Endodermal cell (in vitro differentiated cells): ENCODE measurements at regions not wholly inside any gene's neighbourhood (a gene's known extent, or its start where the extent isn't known, plus 50 kb on each side); places are given as distances from the start of the nearest gene placed in this dataset.

Experiments used
- DNase-seq: peaks from one replicate; pipeline ENCODE4 v3.0.0-alpha.2; 2017
- H3K27ac ChIP-seq: 2 replicates; pipeline ENCODE4 v1.5.1; 2013; ENCODE audit warnings: mild to moderate bottlenecking, low read depth, low read length, moderate library complexity
- H3K27me3 ChIP-seq: 2 replicates; pipeline ENCODE4 v1.6.1; 2013; ENCODE audit warnings: mild to moderate bottlenecking, low read length, moderate library complexity; ENCODE audit not compliant: insufficient read depth, control insufficient read depth, poor library complexity, severe bottlenecking
- H3K36me3 ChIP-seq: 2 replicates; pipeline ENCODE4 v1.7.0; 2013; ENCODE audit warnings: mild to moderate bottlenecking, low read length, moderate library complexity; ENCODE audit not compliant: control insufficient read depth, insufficient read depth
- H3K4me1 ChIP-seq: one replicate; pipeline ENCODE4 v1.7.0; 2013; ENCODE audit warnings: low read length; ENCODE audit not compliant: control insufficient read depth, insufficient read depth
- H3K4me3 ChIP-seq: 2 replicates; pipeline ENCODE4 v1.5.1; 2013; ENCODE audit warnings: mild to moderate bottlenecking, low read length, moderate library complexity
- H3K9ac ChIP-seq: 2 replicates; pipeline ENCODE4 v1.6.1; 2013; ENCODE audit warnings: mild to moderate bottlenecking, low read length, moderate library complexity; ENCODE audit not compliant: poor library complexity, severe bottlenecking; ENCODE audit errors: extremely low read depth
- H3K9me3 ChIP-seq: 2 replicates; pipeline ENCODE4 v1.6.1; 2013; ENCODE audit warnings: mild to moderate bottlenecking, low read length, moderate library complexity; ENCODE audit not compliant: control insufficient read depth
- H3K27ac Mint-ChIP-seq: 2 replicates; pipeline ENCODE4 v1.8.0; 2020; ENCODE audit warnings: mixed read lengths
- H3K27me3 Mint-ChIP-seq: 2 replicates; pipeline ENCODE4 v1.8.0; 2021; ENCODE audit warnings: mild to moderate bottlenecking, mixed read lengths; ENCODE audit not compliant: insufficient read depth
- H3K36me3 Mint-ChIP-seq: 2 replicates; pipeline ENCODE4 v1.8.0; 2020; ENCODE audit warnings: low read depth, mixed read lengths
- H3K4me1 Mint-ChIP-seq: 2 replicates; pipeline ENCODE4 v1.8.0; 2020; ENCODE audit warnings: mixed read lengths
- H3K4me3 Mint-ChIP-seq: 2 replicates; pipeline ENCODE4 v1.8.0; 2020; ENCODE audit warnings: mild to moderate bottlenecking, moderate library complexity, mixed read lengths
- H3K9me3 Mint-ChIP-seq: 2 replicates; pipeline ENCODE4 v1.8.0; 2020; ENCODE audit warnings: mild to moderate bottlenecking, mixed read lengths
- WGBS, 2 experiments: methylation state at CpG; one replicate each; pipeline versions ENCODE4 v1.1.5 to v1.1.7; 2013; ENCODE audit warnings: missing lambda C conversion rate in 2 of 2, mixed read lengths in 1 of 2; ENCODE audit not compliant: insufficient coverage in 1 of 2, insufficient read length in 1 of 2; 5-methylcytosine and 5-hydroxymethylcytosine counted together
- TF ChIP-seq, protein P1 (sequence below): fragments of 200-600 bp; sonication (generic); conservative IDR thresholded peaks from 2 replicates; pipeline ENCODE4 v1.5.0; 2021; ENCODE audit warnings: antibody characterized with exemption, mild to moderate bottlenecking

GRCh38 chr13:74084375-74084935 lies 49.7 kb downstream of the KLF12 start:
- Histone ChIP-seq H3K27ac (no peak overlapping the region), H3K4me3 (no peak overlapping the region), H3K9me3 (no peaks in the 10 kb centered on the region), H3K4me1 (no peaks in the 10 kb centered on the region), H3K36me3 (no peaks in the 10 kb centered on the region), H3K27me3 (no peaks in the 10 kb centered on the region), H3K9ac (no peak overlapping the region)
- peaks cover 3% of the 10 kb centered on the region for H3K4me1 Mint-ChIP-seq
- peaks cover 2% of the 10 kb centered on the region for H3K9me3 Mint-ChIP-seq
- H3K4me3 Mint-ChIP-seq = no peak overlapping the region
- TF ChIP-seq, protein P1, sequence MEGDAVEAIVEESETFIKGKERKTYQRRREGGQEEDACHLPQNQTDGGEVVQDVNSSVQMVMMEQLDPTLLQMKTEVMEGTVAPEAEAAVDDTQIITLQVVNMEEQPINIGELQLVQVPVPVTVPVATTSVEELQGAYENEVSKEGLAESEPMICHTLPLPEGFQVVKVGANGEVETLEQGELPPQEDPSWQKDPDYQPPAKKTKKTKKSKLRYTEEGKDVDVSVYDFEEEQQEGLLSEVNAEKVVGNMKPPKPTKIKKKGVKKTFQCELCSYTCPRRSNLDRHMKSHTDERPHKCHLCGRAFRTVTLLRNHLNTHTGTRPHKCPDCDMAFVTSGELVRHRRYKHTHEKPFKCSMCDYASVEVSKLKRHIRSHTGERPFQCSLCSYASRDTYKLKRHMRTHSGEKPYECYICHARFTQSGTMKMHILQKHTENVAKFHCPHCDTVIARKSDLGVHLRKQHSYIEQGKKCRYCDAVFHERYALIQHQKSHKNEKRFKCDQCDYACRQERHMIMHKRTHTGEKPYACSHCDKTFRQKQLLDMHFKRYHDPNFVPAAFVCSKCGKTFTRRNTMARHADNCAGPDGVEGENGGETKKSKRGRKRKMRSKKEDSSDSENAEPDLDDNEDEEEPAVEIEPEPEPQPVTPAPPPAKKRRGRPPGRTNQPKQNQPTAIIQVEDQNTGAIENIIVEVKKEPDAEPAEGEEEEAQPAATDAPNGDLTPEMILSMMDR = no peak
- no peak for DNase-seq
- WGBS, 2 experiments = no CpG with 5 or more reads among the region's 4 CpGs
- no peaks in the 10 kb centered on the region for H3K27me3 Mint-ChIP-seq
- no peaks in the 10 kb centered on the region for H3K36me3 Mint-ChIP-seq
- no peak overlapping the region for H3K27ac Mint-ChIP-seq

GRCh38 chr13:74082741-74083160 lies 51.5 kb downstream of the KLF12 start:
- no peaks in the 10 kb centered on the region for H3K4me1 ChIP-seq
- H3K9me3 Mint-ChIP-seq = peaks cover 2% of the 10 kb centered on the region

DNA sequence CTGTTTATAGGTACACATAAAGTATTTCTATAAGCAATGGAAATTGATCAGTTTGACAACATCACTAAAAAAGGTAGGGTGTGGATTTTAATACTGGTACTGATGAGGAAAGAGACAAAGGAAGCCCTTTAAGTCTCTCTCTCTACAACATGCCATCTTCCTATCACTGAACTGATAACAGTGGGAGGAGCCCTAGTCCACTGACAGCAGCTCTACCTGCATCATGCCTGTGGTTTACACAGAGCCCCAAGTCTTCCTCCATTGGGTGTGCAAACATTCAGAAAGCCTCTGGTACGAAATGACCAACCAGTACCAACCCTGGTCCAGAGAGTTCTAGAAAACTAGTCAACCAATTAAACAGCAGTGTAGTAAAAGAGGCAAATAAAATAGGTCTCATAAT lies 53.4 kb downstream of the KLF12 start:
- no peak overlapping the region for H3K27ac ChIP-seq
- no peak overlapping the region for H3K9ac ChIP-seq
- WGBS, 2 experiments = 90 to 100% methylated on average over 1 of the region's 1 CpG
- TF ChIP-seq, protein P1 = no peak
- Mint-ChIP-seq H3K9me3 (peaks cover 2% of the 10 kb centered on the region), H3K4me1 (peaks cover 3% of the 10 kb centered on the region), H3K27ac (no peak overlapping the region), H3K36me3 (no peaks in the 10 kb centered on the region), H3K27me3 (no peaks in the 10 kb centered on the region), H3K4me3 (no peak overlapping the region)
- no peaks in the 10 kb centered on the region for H3K27me3 ChIP-seq
- H3K4me3 ChIP-seq = no peak overlapping the region
- no peaks in the 10 kb centered on the region for H3K36me3 ChIP-seq
- H3K9me3 ChIP-seq = no peaks in the 10 kb centered on the region
- no peaks in the 10 kb centered on the region for H3K4me1 ChIP-seq
- no peak for DNase-seq

More at GRCh38 chr13:74082741-74083160, 51.5 kb downstream of the KLF12 start:
- H3K36me3 ChIP-seq = no peaks in the 10 kb centered on the region
- no peaks in the 10 kb centered on the region for H3K9me3 ChIP-seq
- H3K4me3 Mint-ChIP-seq = no peak overlapping the region
- H3K27me3 Mint-ChIP-seq = no peaks in the 10 kb centered on the region
- WGBS, 2 experiments = 92 to 94% methylated on average over 2 to 3 of the region's 3 CpGs
- H3K4me1 Mint-ChIP-seq = peaks cover 3% of the 10 kb centered on the region
- no peak for DNase-seq
- H3K27me3 ChIP-seq = no peaks in the 10 kb centered on the region
- TF ChIP-seq, protein P1 = no peak
- H3K9ac ChIP-seq = no peak overlapping the region
- H3K36me3 Mint-ChIP-seq = no peaks in the 10 kb centered on the region
- no peak overlapping the region for H3K27ac ChIP-seq
- H3K27ac Mint-ChIP-seq = no peak overlapping the region
- H3K4me3 ChIP-seq = no peak overlapping the region
